ENCODE measurements at regions not wholly inside any gene's neighbourhood (a gene's known extent, or its start where the extent isn't known, plus 50 kb on each side); places are given as distances from the start of the nearest gene placed in this dataset.

- BruUV-seq (replicated peaks) = no TSS peak
- H3K36me3 ChIP-seq (ENCODE audit: control insufficient read depth in 1 of 2, insufficient read depth in 2 of 2, low read length in 2 of 2) = no peaks in the 10 kb centered on the region
- H2AFZ ChIP-seq (ENCODE audit: low read depth, low read length, poor library complexity, severe bottlenecking) = no peak overlapping the region
- no peaks in the 10 kb centered on the region for H4K20me1 ChIP-seq (ENCODE audit: insufficient read depth)
- ChIA-PET CTCF (no interaction called here), RAD21 (ENCODE audit: low non-redundant PET in 1 of 2, low total read pairs in 2 of 2, uncharacterized antibody in 2 of 2, unreplicated experiment in 2 of 2) (no interaction called here), POLR2A (no interaction called here)
- no peaks in the 10 kb centered on the region for H3K9me2 ChIP-seq (ENCODE audit: insufficient read depth)
- ATAC-seq = no peak
- no peaks in the 10 kb centered on the region for H3K9me3 ChIP-seq (ENCODE audit: control insufficient read depth in 1 of 2, insufficient read depth in 1 of 2, low read depth in 1 of 2, low read length in 2 of 2)
- no peak for DNase-seq (ENCODE audit: low read depth, low spot score)
- H3K4me3 ChIP-seq (replicated peaks in 1 of 2; ENCODE audit: low read depth in 1 of 2, low read length in 2 of 2) = no peak overlapping the region
- H3K79me2 ChIP-seq (ENCODE audit: insufficient read depth, low read length) = no peaks in the 10 kb centered on the region
- intact Hi-C loops (cut with micrococcal nuclease) = no loop called here
- no peaks in the 10 kb centered on the region for H3K27me3 ChIP-seq (ENCODE audit: insufficient read depth, low read length)
- no peak overlapping the region for H3K9ac ChIP-seq (ENCODE audit: low read length)
- TF ChIP-seq EZH2 (IDR thresholded peaks at IDR 0.05) (no peak), CBX3 (IDR thresholded peaks at IDR 0.05; ENCODE audit: low read depth) (no peak), ELF1 (IDR thresholded peaks at IDR 0.05; ENCODE audit: borderline replicate concordance, low read depth) (no peak), SIN3A (IDR thresholded peaks at IDR 0.05; ENCODE audit: low read depth) (no peak), SRF (IDR thresholded peaks at IDR 0.05; ENCODE audit: low read depth) (no peak), CTCF (IDR thresholded peaks at IDR 0.05 in 2 of 3, conservative IDR thresholded peaks at IDR 0.05 in 1 of 3; ENCODE audit: borderline replicate concordance in 1 of 3, insufficient read depth in 1 of 3, low read depth in 2 of 3, low read length in 2 of 3) (no peak), TCF7L2 (IDR thresholded peaks at IDR 0.05; ENCODE audit: borderline replicate concordance, extremely low read depth, insufficient read depth, insufficient read length) (no peak), ATF3 (IDR thresholded peaks at IDR 0.05) (no peak), POLR2A (IDR thresholded peaks at IDR 0.05; ENCODE audit: borderline replicate concordance, extremely low read depth, insufficient read depth, insufficient read length) (no peak), EGR1 (IDR thresholded peaks at IDR 0.05; ENCODE audit: low read depth) (no peak), REST (IDR thresholded peaks at IDR 0.05; ENCODE audit: low read depth) (no peak), JUND (IDR thresholded peaks at IDR 0.05) (no peak), ZNF274 (IDR thresholded peaks at IDR 0.05; ENCODE audit: low read depth, low read length) (no peak), EZH2phosphoT487 (IDR thresholded peaks at IDR 0.05; ENCODE audit: borderline replicate concordance) (no peak), RAD21 (IDR thresholded peaks at IDR 0.05; ENCODE audit: low read depth) (no peak), FOSL1 (IDR thresholded peaks at IDR 0.05; ENCODE audit: low read depth) (no peak), CEBPB (IDR thresholded peaks at IDR 0.05; ENCODE audit: low read depth) (no peak), SP1 (IDR thresholded peaks at IDR 0.05; ENCODE audit: low read depth) (no peak)
- TF ChIP-seq, protein P1, sequence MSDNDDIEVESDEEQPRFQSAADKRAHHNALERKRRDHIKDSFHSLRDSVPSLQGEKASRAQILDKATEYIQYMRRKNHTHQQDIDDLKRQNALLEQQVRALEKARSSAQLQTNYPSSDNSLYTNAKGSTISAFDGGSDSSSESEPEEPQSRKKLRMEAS (IDR thresholded peaks at IDR 0.05) = no peak
- H3K4me2 ChIP-seq (ENCODE audit: low read length) = no peak overlapping the region
- peaks cover 0 to 13% of the 10 kb centered on the region in 2 experiments; a peak in 2 of 4 replicates for H3K4me1 ChIP-seq (ENCODE audit: control insufficient read depth in 1 of 2, insufficient read depth in 2 of 2, low read length in 2 of 2)
- H3K27ac ChIP-seq (ENCODE audit: low read depth, low read length) = no peak overlapping the region
These were observed 136.9 kb downstream of the P2RY1 start for GRCh38 chr3:152971880-152972279.
